GM12865 (cell line): ENCODE measurements at regions not wholly inside any gene's neighbourhood (a gene's known extent, or its start where the extent isn't known, plus 50 kb on each side); places are given as distances from the start of the nearest gene placed in this dataset.
A peak's percentile ranks its signal among the peaks of the same experiment; 100 is the strongest.

Source experiments
- DNase-seq: peaks from one replicate; pipeline ENCODE4 v3.0.0; 2010; ENCODE audit warnings: low read depth
- H3K4me3 ChIP-seq: 2 replicates; pipeline ENCODE4 v1.5.1; 2011; ENCODE audit warnings: mild to moderate bottlenecking, low read depth, low read length, control low read depth
- TF ChIP-seq, protein P1 (sequence below): IDR thresholded peaks from 2 replicates; pipeline ENCODE4 v1.5.1; 2011; ENCODE audit warnings: low read length, control low read depth, low read depth, inconsistent platforms; ENCODE audit not compliant: insufficient read depth; ENCODE audit errors: missing control alignments

DNA sequence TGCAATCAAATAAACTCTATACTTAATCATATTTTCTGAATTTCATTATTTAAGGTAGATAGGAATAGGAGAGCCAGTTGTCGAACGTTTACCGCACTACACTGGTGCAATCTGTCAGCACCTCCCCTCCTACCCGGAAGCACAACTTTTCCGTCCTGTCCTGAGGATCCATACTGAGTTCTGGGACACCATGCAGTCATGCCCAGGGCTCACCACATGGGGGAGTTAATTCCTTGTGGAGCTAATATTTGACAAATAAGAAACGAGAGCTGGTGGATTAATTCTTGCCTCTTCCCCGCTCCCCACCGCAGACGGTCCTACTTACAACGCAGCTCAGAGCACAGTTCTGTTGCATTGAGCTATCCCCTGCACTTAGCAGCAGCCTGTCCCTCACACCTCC, 107.7 kb upstream of the RALGAPA2 start:
- TF ChIP-seq, protein P1, sequence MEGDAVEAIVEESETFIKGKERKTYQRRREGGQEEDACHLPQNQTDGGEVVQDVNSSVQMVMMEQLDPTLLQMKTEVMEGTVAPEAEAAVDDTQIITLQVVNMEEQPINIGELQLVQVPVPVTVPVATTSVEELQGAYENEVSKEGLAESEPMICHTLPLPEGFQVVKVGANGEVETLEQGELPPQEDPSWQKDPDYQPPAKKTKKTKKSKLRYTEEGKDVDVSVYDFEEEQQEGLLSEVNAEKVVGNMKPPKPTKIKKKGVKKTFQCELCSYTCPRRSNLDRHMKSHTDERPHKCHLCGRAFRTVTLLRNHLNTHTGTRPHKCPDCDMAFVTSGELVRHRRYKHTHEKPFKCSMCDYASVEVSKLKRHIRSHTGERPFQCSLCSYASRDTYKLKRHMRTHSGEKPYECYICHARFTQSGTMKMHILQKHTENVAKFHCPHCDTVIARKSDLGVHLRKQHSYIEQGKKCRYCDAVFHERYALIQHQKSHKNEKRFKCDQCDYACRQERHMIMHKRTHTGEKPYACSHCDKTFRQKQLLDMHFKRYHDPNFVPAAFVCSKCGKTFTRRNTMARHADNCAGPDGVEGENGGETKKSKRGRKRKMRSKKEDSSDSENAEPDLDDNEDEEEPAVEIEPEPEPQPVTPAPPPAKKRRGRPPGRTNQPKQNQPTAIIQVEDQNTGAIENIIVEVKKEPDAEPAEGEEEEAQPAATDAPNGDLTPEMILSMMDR = peak; percentile 29
- H3K4me3 ChIP-seq = no peak overlapping the region
- DNase-seq = no peak

DNA sequence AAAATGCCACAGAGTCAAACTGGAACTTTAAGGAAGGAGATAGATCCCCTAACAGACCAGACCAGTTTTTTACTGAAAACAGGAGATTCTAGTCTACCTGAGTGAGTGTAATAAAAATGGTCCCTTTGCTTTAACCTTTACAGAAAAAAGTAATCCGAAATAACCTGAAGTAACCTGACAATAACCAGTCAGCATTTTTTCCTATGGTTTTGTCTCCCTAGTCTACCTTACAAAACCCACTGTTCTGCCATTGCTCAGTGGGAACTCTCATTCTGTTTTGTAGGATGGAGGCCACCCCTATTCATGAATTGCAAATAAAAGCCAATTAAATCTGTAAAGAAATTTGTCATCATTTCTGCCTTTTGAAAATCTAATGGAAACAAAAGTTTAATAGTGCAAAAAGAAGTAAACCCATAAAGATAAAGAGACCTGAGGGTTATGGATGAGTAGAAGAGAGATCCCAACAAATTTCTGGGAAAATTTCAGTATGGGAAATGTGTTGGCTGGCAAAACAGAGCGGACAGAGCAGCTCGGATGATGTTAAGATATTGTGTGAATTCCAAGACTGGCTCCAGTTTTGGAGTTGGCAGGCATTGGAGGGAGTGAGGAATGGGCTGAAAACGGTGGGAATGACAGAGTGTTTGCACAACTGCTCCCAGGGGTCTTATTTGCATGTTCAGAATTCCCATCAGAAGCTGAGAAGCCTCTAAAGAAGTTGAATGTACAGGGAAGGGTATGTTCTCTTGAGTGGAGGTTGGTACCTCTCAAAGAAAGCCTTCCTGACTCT, 104.7 kb upstream of the RALGAPA2 start:
- H3K4me3 ChIP-seq = no peak overlapping the region
- TF ChIP-seq, protein P1 = no peak
- no peak for DNase-seq

DNA sequence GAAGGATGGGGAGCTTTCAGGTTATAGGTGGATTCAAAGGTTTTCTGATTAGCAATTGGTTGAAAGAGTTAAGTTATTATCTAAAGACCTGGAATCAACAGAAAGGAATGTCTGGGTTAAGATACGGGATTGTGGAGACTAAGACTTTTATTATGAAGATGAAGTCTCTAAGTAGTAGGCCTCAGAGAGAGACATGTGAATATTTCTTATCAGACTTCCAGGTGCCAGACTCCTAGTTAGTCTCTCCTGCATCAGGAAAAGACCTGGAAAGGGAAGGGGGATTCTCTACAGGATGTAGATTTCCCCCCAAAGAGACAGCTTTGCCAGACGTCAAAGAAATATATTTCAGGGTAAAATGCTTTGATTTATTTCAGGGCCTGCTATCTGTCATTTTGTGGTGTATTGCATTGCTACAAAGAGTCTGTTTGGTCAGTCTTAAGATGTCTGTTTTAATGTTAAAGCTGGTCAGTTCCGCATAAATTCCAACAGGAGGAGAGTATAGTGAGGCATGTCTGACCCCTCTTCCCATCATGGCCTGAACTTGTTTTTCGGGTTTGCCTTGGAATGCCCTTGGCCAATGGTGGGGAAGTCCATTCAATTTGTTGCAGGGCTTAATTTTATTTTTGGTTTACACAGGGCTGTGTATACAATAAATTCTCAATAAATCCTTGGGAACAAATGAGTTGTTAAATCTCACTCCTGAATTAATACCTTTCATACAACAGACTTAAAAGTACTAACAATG, 103.4 kb upstream of the RALGAPA2 start:
- TF ChIP-seq, protein P1 = no peak
- no peak overlapping the region for H3K4me3 ChIP-seq
- no peak for DNase-seq

DNA sequence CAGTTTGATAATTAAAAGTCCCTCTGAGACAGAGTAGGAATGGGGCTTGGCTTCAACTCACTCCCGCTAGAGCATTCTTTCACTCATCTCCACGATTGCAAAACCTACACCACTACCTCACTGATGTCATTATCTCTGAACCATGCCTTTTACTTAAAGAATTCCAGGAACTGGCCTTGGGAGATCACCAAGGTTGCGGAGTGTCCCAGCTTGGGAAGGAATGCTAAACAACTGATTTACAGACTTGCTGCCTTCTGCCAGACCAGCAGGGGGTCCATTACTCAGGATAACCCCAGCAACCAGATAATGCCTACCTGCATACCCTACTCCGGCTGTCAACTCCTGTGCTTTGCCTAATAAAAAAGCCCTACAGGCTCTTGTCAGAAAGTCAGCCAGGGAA, 102.2 kb upstream of the RALGAPA2 start:
- no peak for DNase-seq
- TF ChIP-seq, protein P1 = no peak
- no peak overlapping the region for H3K4me3 ChIP-seq

DNA sequence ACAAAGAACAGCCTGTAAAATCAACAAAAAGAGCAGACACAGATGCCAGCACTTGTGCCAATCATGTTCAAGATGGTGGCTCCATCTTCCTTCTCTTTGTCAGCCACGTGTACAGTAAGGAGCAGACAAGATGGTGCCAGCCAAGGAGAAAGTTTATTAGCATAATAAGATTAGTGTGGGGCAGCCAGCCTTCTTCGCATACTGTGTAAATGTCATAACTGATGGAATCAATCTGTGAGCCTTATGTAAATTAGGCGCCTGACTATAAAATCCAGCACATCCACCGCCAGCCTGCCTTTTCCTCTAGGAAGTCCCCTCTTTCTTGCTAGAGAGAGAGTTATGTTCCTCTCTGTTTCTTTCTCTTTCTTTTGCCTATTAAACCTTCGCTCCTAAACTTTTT, 99.7 kb upstream of the RALGAPA2 start:
- TF ChIP-seq, protein P1 = no peak
- DNase-seq = no peak
- no peak overlapping the region for H3K4me3 ChIP-seq

DNA sequence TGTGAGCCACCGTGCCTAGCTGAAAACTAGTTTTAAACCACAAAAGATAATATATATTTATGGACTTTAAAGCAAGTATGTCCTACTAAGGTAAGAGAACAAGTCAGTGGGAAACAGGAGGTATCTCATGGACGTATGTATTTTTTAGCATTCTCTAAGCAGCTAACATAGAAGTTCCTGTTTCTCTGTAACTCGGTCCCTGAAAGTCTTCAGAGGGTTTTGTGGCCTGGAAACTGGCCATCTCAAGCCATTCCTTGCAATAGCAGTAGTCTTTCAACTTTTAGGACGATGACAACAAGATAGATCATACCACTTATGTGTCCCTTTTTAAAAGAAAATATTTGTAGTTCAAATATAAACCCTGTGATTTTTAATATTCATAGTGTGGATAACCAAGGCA, 95.6 kb upstream of the RALGAPA2 start:
- TF ChIP-seq, protein P1 = no peak
- H3K4me3 ChIP-seq = no peak overlapping the region
- DNase-seq = peak; percentile 4
